ENCODE measurements at regions not wholly inside any gene's neighbourhood (a gene's known extent, or its start where the extent isn't known, plus 50 kb on each side); places are given as distances from the start of the nearest gene placed in this dataset.

GRCh38 chr2:103167599-103167998, 405.8 kb downstream of the TMEM182 start:
- in situ Hi-C loops (cut with HindIII; ENCODE audit: low pct_unique_long_range_greater_than_20kb, low sequenced_read_pairs): no loop called here
- Histone ChIP-seq H3K9me3 (ENCODE audit: control insufficient read depth, insufficient read depth, low read depth, low read length) (no peaks in the 10 kb centered on the region), H3K36me3 (ENCODE audit: control insufficient read depth, insufficient read depth, low read length) (no peaks in the 10 kb centered on the region), H3K4me3 (ENCODE audit: low read depth in 2 of 2, low read length in 2 of 2) (no peak overlapping the region), H3K27me3 (ENCODE audit: control insufficient read depth, insufficient read depth, low read length) (no peaks in the 10 kb centered on the region), H3K27ac (ENCODE audit: low read length) (no peak overlapping the region), H3K4me1 (ENCODE audit: control insufficient read depth, insufficient read depth, low read length) (no peaks in the 10 kb centered on the region)
- DNase-seq (ENCODE audit: low read depth, low spot score): no peak
- CTCF ChIA-PET: no interaction called here
- TF ChIP-seq SIN3A (IDR thresholded peaks at IDR 0.05; ENCODE audit: borderline replicate concordance, insufficient read depth, low read depth, low read length): no peak
- no peak for TF ChIP-seq POLR2AphosphoS5 (IDR thresholded peaks at IDR 0.05; ENCODE audit: low read depth, low read length)
- no peak for TF ChIP-seq TCF7L2 (IDR thresholded peaks at IDR 0.05; ENCODE audit: low read depth, low read length)
- no peak for TF ChIP-seq CTCF (IDR thresholded peaks at IDR 0.05)
- no peak for TF ChIP-seq REST (IDR thresholded peaks at IDR 0.05; ENCODE audit: insufficient read depth in 1 of 2, low read depth in 2 of 2, low read length in 1 of 2)
- POLR2A ChIA-PET: no interaction called here
- no TSS peak for BruUV-seq (replicated peaks)
- no peak for ATAC-seq
- intact Hi-C loops (cut with micrococcal nuclease; ENCODE audit: unreplicated experiment): loop anchor here (10.0 kb wide), 1 partner anchor 1707 kb away; no protein-coding TSS in a partner anchor

DNA sequence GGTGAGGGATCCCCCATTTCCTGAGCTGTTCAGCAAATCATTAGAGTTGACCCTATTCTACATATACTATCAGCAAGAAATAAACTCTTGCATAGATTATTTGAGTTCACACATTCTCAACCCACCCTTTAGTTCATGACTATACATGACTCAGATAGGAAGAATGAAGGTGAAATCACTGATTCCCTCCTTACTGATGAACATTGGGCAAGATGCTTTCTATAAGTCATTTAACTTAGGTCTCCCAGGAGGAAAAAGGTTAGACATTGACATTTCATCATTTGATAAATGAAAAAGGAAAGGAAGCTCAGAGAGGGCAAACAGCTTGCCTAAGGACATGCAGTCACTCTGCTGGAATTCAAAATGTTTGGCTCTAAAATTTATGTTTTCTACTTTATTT, 408.0 kb downstream of the TMEM182 start:
- H3K27me3 ChIP-seq (ENCODE audit: control insufficient read depth, insufficient read depth, low read length): no peaks in the 10 kb centered on the region
- ATAC-seq: no peak
- in situ Hi-C loops (cut with HindIII; ENCODE audit: low pct_unique_long_range_greater_than_20kb, low sequenced_read_pairs) (no loop called here), intact Hi-C loops (cut with micrococcal nuclease; ENCODE audit: unreplicated experiment) (loop anchor here (10.0 kb wide), 1 partner anchor 1705 kb away; no protein-coding TSS in a partner anchor)
- no peaks in the 10 kb centered on the region for H3K36me3 ChIP-seq (ENCODE audit: control insufficient read depth, insufficient read depth, low read length)
- no peaks in the 10 kb centered on the region for H3K9me3 ChIP-seq (ENCODE audit: control insufficient read depth, insufficient read depth, low read depth, low read length)
- POLR2A ChIA-PET: no interaction called here
- H3K4me1 ChIP-seq (ENCODE audit: control insufficient read depth, insufficient read depth, low read length): no peaks in the 10 kb centered on the region
- H3K4me3 ChIP-seq (ENCODE audit: low read depth in 2 of 2, low read length in 2 of 2): no peak overlapping the region
- BruUV-seq (replicated peaks): no TSS peak
- CTCF ChIA-PET: no interaction called here
- no peak overlapping the region for H3K27ac ChIP-seq (ENCODE audit: low read length)
- no peak for DNase-seq (ENCODE audit: low read depth, low spot score)
- TF ChIP-seq SIN3A (IDR thresholded peaks at IDR 0.05; ENCODE audit: borderline replicate concordance, insufficient read depth, low read depth, low read length): no peak
- TF ChIP-seq REST (IDR thresholded peaks at IDR 0.05; ENCODE audit: insufficient read depth in 1 of 2, low read depth in 2 of 2, low read length in 1 of 2): no peak
- no peak for TF ChIP-seq TCF7L2 (IDR thresholded peaks at IDR 0.05; ENCODE audit: low read depth, low read length)
- no peak for TF ChIP-seq POLR2AphosphoS5 (IDR thresholded peaks at IDR 0.05; ENCODE audit: low read depth, low read length)
- no peak for TF ChIP-seq CTCF (IDR thresholded peaks at IDR 0.05)

Measured in Panc1 (cell line).